ENCODE measurements at regions not wholly inside any gene's neighbourhood (a gene's known extent, or its start where the extent isn't known, plus 50 kb on each side); places are given as distances from the start of the nearest gene placed in this dataset.
A peak's percentile ranks its signal among the peaks of the same experiment; 100 is the strongest.

GRCh38 chr6:156582509-156582992 lies 194.6 kb upstream of the ARID1B start:
- FAIRE-seq (peak; percentile 40), DNase-seq (ENCODE audit: insufficient read length, low spot score) (no peak)

- FAIRE-seq (no peak), DNase-seq (ENCODE audit: insufficient read length, low spot score) (no peak)
Measured at GRCh38 chr6:156579564-156579963, 197.6 kb upstream of the ARID1B start.

GRCh38 chr6:156577749-156578148 lies 199.4 kb upstream of the ARID1B start:
- no peak for FAIRE-seq
- DNase-seq (ENCODE audit: insufficient read length, low spot score): no peak

- FAIRE-seq (no peak), DNase-seq (ENCODE audit: insufficient read length, low spot score) (no peak)
Measured at GRCh38 chr6:156575361-156575760, 201.8 kb upstream of the ARID1B start.

- FAIRE-seq: no peak
Measured at GRCh38 chr6:156564807-156565149, 212.4 kb upstream of the ARID1B start.

GRCh38 chr6:156564127-156564806 lies 212.9 kb upstream of the ARID1B start:
- peak; percentile 76 for DNase-seq (ENCODE audit: insufficient read length, low spot score)
- FAIRE-seq: peak; percentile 98

More at GRCh38 chr6:156564807-156565149, 212.4 kb upstream of the ARID1B start:
- no peak for DNase-seq (ENCODE audit: insufficient read length, low spot score)

- FAIRE-seq: no peak
Measured at GRCh38 chr6:156563714-156564113, 213.5 kb upstream of the ARID1B start.

GRCh38 chr6:156562636-156563035 lies 214.5 kb upstream of the ARID1B start:
- FAIRE-seq (no peak), DNase-seq (ENCODE audit: insufficient read length, low spot score) (no peak)

More at GRCh38 chr6:156563714-156564113, 213.5 kb upstream of the ARID1B start:
- DNase-seq (ENCODE audit: insufficient read length, low spot score): no peak

- DNase-seq (ENCODE audit: insufficient read length, low spot score) (no peak), FAIRE-seq (no peak)
Measured at GRCh38 chr6:156562019-156562418, 215.2 kb upstream of the ARID1B start.

- DNase-seq (ENCODE audit: insufficient read length, low spot score): no peak
- FAIRE-seq: no peak
Measured at GRCh38 chr6:156560476-156560875, 216.7 kb upstream of the ARID1B start.

GRCh38 chr6:156559162-156559690 lies 218.0 kb upstream of the ARID1B start:
- FAIRE-seq (no peak), DNase-seq (ENCODE audit: insufficient read length, low spot score) (no peak)

- FAIRE-seq (no peak), DNase-seq (ENCODE audit: insufficient read length, low spot score) (no peak)
Measured at GRCh38 chr6:156557911-156558259, 219.3 kb upstream of the ARID1B start.

GRCh38 chr6:156557251-156557910 lies 219.8 kb upstream of the ARID1B start:
- peak; percentile 8 for FAIRE-seq

GRCh38 chr6:156556811-156557210 lies 220.4 kb upstream of the ARID1B start:
- FAIRE-seq: no peak
- DNase-seq (ENCODE audit: insufficient read length, low spot score): no peak

More at GRCh38 chr6:156557251-156557910, 219.8 kb upstream of the ARID1B start:
- DNase-seq (ENCODE audit: insufficient read length, low spot score): no peak

GRCh38 chr6:156555116-156555515 lies 222.1 kb upstream of the ARID1B start:
- DNase-seq (ENCODE audit: insufficient read length, low spot score): no peak
- FAIRE-seq: no peak

GRCh38 chr6:156554160-156554559 lies 223.0 kb upstream of the ARID1B start:
- DNase-seq (ENCODE audit: insufficient read length, low spot score) (no peak), FAIRE-seq (no peak)

- FAIRE-seq: no peak
Measured at GRCh38 chr6:156552849-156553248, 224.3 kb upstream of the ARID1B start.

GRCh38 chr6:156550949-156551348 lies 226.2 kb upstream of the ARID1B start:
- no peak for DNase-seq (ENCODE audit: insufficient read length, low spot score)
- no peak for FAIRE-seq

More at GRCh38 chr6:156552849-156553248, 224.3 kb upstream of the ARID1B start:
- no peak for DNase-seq (ENCODE audit: insufficient read length, low spot score)

GRCh38 chr6:156545931-156546330 lies 231.2 kb upstream of the ARID1B start:
- DNase-seq (ENCODE audit: insufficient read length, low spot score) (no peak), FAIRE-seq (no peak)

GRCh38 chr6:156545021-156545420 lies 232.2 kb upstream of the ARID1B start:
- DNase-seq (ENCODE audit: insufficient read length, low spot score) (no peak), FAIRE-seq (no peak)

- FAIRE-seq (no peak), DNase-seq (ENCODE audit: insufficient read length, low spot score) (no peak)
Measured at GRCh38 chr6:156544046-156544445, 233.1 kb upstream of the ARID1B start.

GRCh38 chr6:156543431-156543830 lies 233.7 kb upstream of the ARID1B start:
- no peak for FAIRE-seq
- DNase-seq (ENCODE audit: insufficient read length, low spot score): no peak

Data from GM19239 (cell line).